Keratinocyte (primary cell): ENCODE measurements at regions not wholly inside any gene's neighbourhood (a gene's known extent, or its start where the extent isn't known, plus 50 kb on each side); places are given as distances from the start of the nearest gene placed in this dataset.

Source experiments
- CTCF ChIP-seq, 3 experiments: IDR thresholded peaks in 1 of 3; conservative IDR thresholded peaks in 1 of 3; optimal IDR thresholded peaks in 1 of 3; 2 replicates in 2 of 3; 3 replicates in 1 of 3; pipeline versions ENCODE3 to v1.5.1; 2011; ENCODE audit warnings: low read length in 3 of 3, mild to moderate bottlenecking in 3 of 3, moderate library complexity in 2 of 3, control low read depth in 1 of 3, inconsistent platforms in 1 of 3; ENCODE audit not compliant: insufficient read depth in 2 of 3; ENCODE audit errors: extremely low read depth in 1 of 3
- EZH2 ChIP-seq: IDR thresholded peaks from one replicate; pipeline ENCODE4 v1.6.1; 2012; ENCODE audit warnings: inconsistent platforms, mild to moderate bottlenecking, low read length, moderate library complexity

DNA sequence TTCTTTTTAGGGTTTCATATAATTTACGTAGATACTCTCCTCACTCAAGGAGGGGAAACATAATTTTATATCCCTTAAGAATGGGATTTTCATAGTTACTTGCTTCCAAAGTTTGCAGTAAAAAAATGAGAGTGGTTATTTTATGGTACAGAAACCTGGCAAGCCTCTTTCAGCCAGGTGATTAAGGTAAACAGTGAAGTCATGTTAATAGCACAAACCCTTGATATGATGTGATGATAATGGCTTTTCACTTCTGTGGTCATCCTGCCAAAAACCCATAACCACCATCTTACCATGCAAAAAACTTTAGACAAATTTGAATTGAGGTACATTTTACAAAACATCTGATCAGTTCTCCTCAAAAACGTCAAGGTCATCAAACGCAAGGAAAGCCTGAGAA lies 517.8 kb downstream of the SLITRK5 start:
- TF ChIP-seq CTCF (optimal IDR thresholded peaks at IDR 0.05 in 1 of 3, IDR thresholded peaks at IDR 0.05 in 1 of 3, conservative IDR thresholded peaks at IDR 0.05 in 1 of 3; ENCODE audit: extremely low read depth in 1 of 3, insufficient read depth in 2 of 3, low read length in 3 of 3) (no peak), EZH2 (no peak)
